Body of pancreas (tissue), 4 donors: ENCODE measurements at regions not wholly inside any gene's neighbourhood (a gene's known extent, or its start where the extent isn't known, plus 50 kb on each side); places are given as distances from the start of the nearest gene placed in this dataset.

ENCODE experiments used
- ATAC-seq: fragments of 150-250 bp; one replicate; pipeline ENCODE4 v1.9.1; 2016
- DNase-seq, 4 donors: peaks; one replicate each; pipeline ENCODE4 v3.0.0-alpha.2; 2019
- H3K27ac ChIP-seq, 4 donors: fragments of 200-600 bp; sonication (generic); 1 replicate in 3 of 4; 2 replicates in 1 of 4; pipeline versions ENCODE4 v1.5.1 to v1.6.1; 2016 to 2019; ENCODE audit warnings: mild to moderate bottlenecking in 1 of 4, mixed read lengths in 1 of 4, moderate library complexity in 1 of 4
- H3K27me3 ChIP-seq, 2 donors: fragments of 200-600 bp; sonication (generic); one replicate each; pipeline ENCODE4 v1.6.0; 2016; ENCODE audit warnings: mild to moderate bottlenecking in 1 of 2
- H3K36me3 ChIP-seq, 2 donors: fragments of 200-600 bp; sonication (generic); replicated peaks in 1 of 2; 2 replicates each; pipeline ENCODE4 v1.5.1; 2016; ENCODE audit warnings: low read depth in 2 of 2; ENCODE audit not compliant: insufficient read depth in 1 of 2
- H3K4me1 ChIP-seq: fragments of 200-600 bp; sonication (generic); one replicate; pipeline ENCODE4 v1.6.0; 2016
- H3K4me3 ChIP-seq, 2 donors: fragments of 200-600 bp; sonication (generic); 1 replicate in 1 of 2; 2 replicates in 1 of 2; pipeline ENCODE4 v1.5.1; 2016 to 2019
- H3K9me3 ChIP-seq, 3 donors: fragments of 200-600 bp; sonication (generic); 1 replicate in 2 of 3; 2 replicates in 1 of 3; pipeline ENCODE4 v1.5.1; 2016
- POLR2A ChIP-seq, 3 donors: fragments of 450-650 bp; IDR thresholded peaks; one replicate each; pipeline ENCODE4 v1.6.1; 2016; ENCODE audit warnings: antibody characterized with exemption in 3 of 3, mild to moderate bottlenecking in 2 of 3
- WGBS, 2 donors: methylation state at CpG; one replicate each; pipeline ENCODE4 v1.1.5; 2017; 5-methylcytosine and 5-hydroxymethylcytosine counted together
- intact Hi-C: fragments of 100-400 bp; cut with DNase I; formaldehyde crosslinking; loops from one replicate; pipeline ENCODE4 v1.15.1; 2023
- TF ChIP-seq, protein P1 (sequence below), 7 experiments: fragments of 450-650 bp in 4 of 7; fragments of 200-600 bp in 3 of 7; sonication (generic) in 3 of 7; IDR thresholded peaks; one replicate each; pipeline ENCODE4 v1.5.1; 2016 to 2019; ENCODE audit warnings: antibody characterized with exemption in 7 of 7

DNA sequence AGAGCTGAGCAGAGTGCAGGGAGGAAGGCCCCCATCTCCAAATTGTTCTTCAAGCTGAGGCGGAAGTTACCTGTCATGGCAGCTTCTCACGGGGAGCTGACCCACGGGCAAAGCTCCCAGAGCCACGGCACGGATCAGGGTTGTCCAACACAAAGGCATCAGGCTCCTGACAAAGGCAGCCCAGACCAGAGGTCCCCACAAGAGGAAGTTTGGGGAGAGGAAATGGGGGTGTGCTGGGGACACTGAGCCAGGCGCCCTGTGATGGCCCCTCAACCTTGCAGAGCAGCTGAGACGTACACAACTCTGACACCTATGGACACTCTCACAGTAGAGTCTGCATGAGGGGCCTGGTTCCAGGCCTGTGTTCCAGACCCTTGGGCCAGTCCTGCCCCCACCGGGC is 95.6 kb downstream of the CTTN start:
- no peak for DNase-seq
- H3K36me3 ChIP-seq, result no peaks in the 10 kb centered on the region
- intact Hi-C loops, result no loop called here
- ATAC-seq, result no peak
- WGBS, 2 donors, result 90% methylated on average over 8 of the region's 8 CpGs
- peaks cover 0 to 5% (median 0%) of the 10 kb centered on the region in 3 donors for H3K9me3 ChIP-seq
- H3K4me1 ChIP-seq, result no peaks in the 10 kb centered on the region
- H3K4me3 ChIP-seq, result no peak overlapping the region
- TF ChIP-seq, protein P1, sequence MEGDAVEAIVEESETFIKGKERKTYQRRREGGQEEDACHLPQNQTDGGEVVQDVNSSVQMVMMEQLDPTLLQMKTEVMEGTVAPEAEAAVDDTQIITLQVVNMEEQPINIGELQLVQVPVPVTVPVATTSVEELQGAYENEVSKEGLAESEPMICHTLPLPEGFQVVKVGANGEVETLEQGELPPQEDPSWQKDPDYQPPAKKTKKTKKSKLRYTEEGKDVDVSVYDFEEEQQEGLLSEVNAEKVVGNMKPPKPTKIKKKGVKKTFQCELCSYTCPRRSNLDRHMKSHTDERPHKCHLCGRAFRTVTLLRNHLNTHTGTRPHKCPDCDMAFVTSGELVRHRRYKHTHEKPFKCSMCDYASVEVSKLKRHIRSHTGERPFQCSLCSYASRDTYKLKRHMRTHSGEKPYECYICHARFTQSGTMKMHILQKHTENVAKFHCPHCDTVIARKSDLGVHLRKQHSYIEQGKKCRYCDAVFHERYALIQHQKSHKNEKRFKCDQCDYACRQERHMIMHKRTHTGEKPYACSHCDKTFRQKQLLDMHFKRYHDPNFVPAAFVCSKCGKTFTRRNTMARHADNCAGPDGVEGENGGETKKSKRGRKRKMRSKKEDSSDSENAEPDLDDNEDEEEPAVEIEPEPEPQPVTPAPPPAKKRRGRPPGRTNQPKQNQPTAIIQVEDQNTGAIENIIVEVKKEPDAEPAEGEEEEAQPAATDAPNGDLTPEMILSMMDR (IDR thresholded peaks at IDR 0.05), result no peak
- no peak for TF ChIP-seq POLR2A (IDR thresholded peaks at IDR 0.05)
- no peak overlapping the region for H3K27ac ChIP-seq
- no peaks in the 10 kb centered on the region for H3K27me3 ChIP-seq

DNA sequence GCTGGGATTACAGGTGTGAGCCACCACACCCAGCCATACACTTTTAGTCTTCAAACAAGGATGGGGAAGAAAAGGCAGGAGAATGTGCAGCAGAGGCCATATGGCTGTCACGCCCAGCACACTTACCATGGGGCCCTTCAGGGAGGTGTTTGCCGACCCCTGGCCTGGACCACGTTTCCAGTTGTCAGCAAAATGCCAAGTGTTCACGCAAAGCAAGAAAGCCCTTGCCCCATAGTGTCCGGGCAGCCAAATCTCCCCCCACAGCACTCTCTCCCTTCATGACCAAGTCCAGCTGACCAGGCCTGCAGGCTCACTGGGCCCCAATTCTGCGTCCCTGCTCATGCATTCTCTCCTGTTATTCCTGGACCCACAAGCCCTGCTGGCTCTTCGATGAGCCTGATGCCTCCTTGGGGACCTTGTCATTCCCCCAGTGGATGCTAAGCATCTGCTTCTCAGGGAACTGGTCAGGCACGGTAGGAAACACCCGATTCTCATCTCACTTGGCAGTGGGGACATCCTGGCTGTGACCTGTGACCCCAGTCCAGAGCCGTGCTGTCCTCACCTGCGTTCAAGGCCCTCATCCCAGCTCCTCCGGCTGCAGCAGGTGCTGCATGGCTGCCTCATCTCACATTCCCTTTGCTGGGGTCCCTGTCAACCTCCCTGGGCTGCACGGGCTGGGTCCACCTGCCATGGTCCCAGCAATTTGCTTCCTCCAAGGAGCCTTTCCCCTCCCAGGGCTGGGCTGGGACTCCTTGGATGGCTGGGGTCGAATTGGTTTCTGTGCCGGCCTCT is 96.4 kb downstream of the CTTN start:
- Histone ChIP-seq H3K9me3 (peaks cover 0 to 5% (median 0%) of the 10 kb centered on the region in 3 donors), H3K4me3 (no peak overlapping the region), H3K36me3 (no peaks in the 10 kb centered on the region), H3K27ac (no peak overlapping the region), H3K4me1 (no peaks in the 10 kb centered on the region), H3K27me3 (no peaks in the 10 kb centered on the region)
- TF ChIP-seq, protein P1 (IDR thresholded peaks at IDR 0.05), result no peak
- TF ChIP-seq POLR2A (IDR thresholded peaks at IDR 0.05), result no peak
- ATAC-seq (no peak), DNase-seq (no peak)
- intact Hi-C loops, result no loop called here
- WGBS, 2 donors, result 94 to 99% methylated on average over 12 of the region's 15 CpGs

DNA sequence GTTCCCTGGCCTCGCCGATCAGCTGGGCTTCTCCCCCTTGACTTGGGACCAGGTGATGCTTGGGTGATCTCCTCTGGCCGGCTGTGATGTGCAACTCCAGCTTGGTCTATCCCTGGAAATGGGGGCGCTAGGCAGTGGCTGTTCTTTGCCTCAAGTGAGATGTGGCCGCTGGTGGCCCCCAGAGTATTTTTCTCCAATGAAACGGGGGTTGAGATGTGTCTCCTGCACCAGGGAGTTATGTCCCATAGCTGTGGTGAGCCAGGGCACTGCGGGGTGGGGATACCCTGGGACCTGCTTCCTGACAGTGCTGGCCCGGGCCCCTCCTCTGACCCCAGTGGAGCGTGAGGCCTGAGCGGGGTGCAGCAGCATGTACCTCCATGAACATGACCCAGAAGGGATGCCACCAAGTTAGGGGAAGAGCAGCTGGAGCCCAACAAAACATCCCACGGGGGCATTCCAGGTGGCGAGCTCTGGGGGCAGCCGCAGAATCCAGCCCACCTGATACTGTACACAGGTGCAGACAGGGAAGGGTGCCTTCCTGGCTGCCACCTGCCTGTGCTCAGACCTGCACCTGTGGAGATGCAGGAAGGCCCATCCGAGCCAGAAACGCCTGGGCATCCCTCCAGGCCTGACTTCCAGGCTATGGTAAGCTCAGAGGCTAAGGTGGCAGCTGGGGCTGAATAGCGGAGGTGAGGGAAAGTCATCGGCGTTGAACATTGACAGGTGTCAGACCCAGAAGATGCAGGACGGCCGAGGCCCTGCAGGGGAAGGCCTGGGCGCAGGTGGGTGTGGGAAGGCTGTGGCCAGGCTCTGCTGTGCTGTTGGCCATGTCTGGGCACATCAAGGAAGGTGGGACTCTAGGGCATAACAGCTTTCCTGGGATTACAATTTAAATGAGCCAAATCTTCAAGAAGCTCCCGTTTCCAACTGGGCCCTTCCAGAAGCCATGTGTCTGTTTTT is 97.3 kb downstream of the CTTN start:
- DNase-seq (no peak), ATAC-seq (no peak)
- peaks cover 0 to 5% (median 0%) of the 10 kb centered on the region in 3 donors for H3K9me3 ChIP-seq
- no peak overlapping the region for H3K27ac ChIP-seq
- H3K4me3 ChIP-seq, result no peak overlapping the region
- H3K27me3 ChIP-seq, result no peaks in the 10 kb centered on the region
- intact Hi-C loops, result no loop called here
- H3K4me1 ChIP-seq, result no peaks in the 10 kb centered on the region
- WGBS, 2 donors, result 90 to 93% methylated on average over 16 to 22 of the region's 22 CpGs
- no peak for TF ChIP-seq POLR2A (IDR thresholded peaks at IDR 0.05)
- TF ChIP-seq, protein P1 (IDR thresholded peaks at IDR 0.05), result no peak
- no peaks in the 10 kb centered on the region for H3K36me3 ChIP-seq

DNA sequence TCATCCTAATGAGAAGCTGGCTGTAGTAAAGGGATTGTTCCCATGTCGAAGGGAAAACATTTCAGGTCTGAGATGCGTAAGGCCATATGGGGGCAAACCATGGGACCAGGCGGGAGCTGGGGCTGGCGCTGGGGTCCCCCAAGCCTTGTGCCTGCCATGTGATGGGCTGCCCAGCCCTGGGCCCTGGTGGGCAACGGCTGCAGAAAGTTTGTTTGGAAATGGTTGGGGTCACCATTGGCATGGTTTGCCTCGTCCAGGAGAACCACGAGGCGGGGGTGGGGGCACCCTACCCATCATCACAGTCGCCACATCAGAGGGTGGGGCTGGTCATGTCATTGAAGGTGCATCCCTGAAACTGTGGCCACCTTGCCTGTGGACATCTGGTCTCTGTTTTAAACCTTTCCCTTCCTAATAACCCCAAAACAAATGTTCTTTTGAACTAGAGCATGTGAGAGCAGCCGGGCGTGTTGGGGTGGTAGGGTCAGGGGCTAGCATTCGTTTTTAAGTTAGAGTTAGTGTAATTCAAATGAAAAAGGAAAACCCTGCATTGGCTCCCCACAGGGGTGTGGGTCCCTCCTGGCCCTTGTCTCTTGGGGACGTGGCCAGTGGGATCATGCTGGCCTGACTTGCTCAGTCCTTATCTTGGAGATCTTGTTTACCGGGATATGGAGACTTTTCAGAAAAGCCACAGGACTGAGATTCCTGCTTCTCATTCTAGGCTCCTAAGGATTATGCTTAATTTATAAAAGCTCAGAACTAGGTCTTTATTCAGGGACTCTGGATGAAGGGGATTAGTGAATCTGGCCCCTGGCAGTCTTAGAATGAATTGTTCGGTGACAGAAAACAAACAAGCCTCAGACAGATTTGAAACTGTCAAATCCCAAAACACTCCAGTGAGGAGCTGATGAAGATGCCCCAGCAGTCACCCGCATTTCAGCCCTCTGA is 98.5 kb downstream of the CTTN start:
- intact Hi-C loops, result no loop called here
- H3K27me3 ChIP-seq, result no peaks in the 10 kb centered on the region
- ATAC-seq (no peak), DNase-seq (no peak)
- peaks cover 0 to under 1% (median 0%) of the 10 kb centered on the region in 3 donors for H3K9me3 ChIP-seq
- no peaks in the 10 kb centered on the region for H3K36me3 ChIP-seq
- WGBS, 2 donors, result 80 to 84% methylated on average over 15 to 16 of the region's 16 CpGs
- TF ChIP-seq, protein P1 (IDR thresholded peaks at IDR 0.05), result no peak
- TF ChIP-seq POLR2A (IDR thresholded peaks at IDR 0.05), result no peak
- no peak overlapping the region for H3K27ac ChIP-seq
- no peak overlapping the region for H3K4me3 ChIP-seq
- H3K4me1 ChIP-seq, result no peaks in the 10 kb centered on the region
